ENCODE measurements at regions not wholly inside any gene's neighbourhood (a gene's known extent, or its start where the extent isn't known, plus 50 kb on each side); places are given as distances from the start of the nearest gene placed in this dataset.
A peak's percentile ranks its signal among the peaks of the same experiment; 100 is the strongest.
"Not testable (repeated sequence)": the region's sequence is repeated elsewhere in the genome, so short reads cannot be mapped to it uniquely, and the experiment has no call there.

DNA sequence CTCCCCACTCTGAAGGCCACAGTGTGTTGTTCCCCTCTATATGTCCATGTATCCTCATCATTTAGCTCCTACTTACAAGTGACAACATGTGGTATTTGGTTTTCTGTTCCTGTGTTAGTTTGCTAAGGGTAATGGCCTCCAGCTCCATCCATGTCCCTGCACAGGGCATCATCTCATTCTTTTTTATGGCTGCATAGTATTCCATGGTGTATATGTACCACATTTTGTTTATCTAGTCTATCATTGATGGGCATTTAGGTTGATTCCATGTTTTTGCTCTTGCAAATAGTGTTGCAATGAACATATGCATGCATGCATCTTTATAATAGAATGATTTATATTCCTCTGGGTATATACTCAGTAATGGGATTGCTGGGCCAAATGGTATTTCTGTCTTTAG is 135.8 kb upstream of the ELL2 start:
- DNase-seq (ENCODE audit: extremely low spot score); H3K4me3 ChIP-seq (ENCODE audit: low read depth, low read length); H3K4me1 ChIP-seq (ENCODE audit: insufficient read depth); H3K36me3 ChIP-seq (ENCODE audit: insufficient read depth); H3K27ac ChIP-seq (ENCODE audit: low read depth): not testable (repeated sequence)

DNA sequence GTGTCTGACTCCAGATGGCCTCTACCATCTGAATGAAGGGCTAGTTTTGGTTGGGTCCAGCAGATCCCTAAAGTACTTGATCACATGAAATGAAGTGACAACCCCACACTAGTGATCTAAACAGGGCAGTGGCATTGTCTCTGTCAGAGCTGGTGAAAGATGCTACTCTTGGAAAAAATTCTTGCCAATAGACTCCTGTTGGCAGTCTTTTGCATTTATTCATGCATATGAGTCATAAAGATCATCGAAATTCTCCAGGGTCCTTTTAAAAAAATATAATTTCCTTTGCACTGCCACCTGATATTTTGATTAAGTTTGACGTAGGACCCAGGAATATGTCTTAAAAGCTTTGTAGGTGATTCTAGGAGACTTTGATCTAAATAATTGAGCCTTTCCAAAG is 135.1 kb upstream of the ELL2 start:
- Histone ChIP-seq H3K27ac (ENCODE audit: low read depth) (no peak overlapping the region), H3K4me3 (ENCODE audit: low read depth, low read length) (no peak overlapping the region), H3K36me3 (ENCODE audit: insufficient read depth) (no peaks in the 10 kb centered on the region), H3K4me1 (ENCODE audit: insufficient read depth) (no peaks in the 10 kb centered on the region)
- WGBS, result 88% methylated on average over 2 of the region's 2 CpGs
- DNase-seq (ENCODE audit: extremely low spot score), result no peak

DNA sequence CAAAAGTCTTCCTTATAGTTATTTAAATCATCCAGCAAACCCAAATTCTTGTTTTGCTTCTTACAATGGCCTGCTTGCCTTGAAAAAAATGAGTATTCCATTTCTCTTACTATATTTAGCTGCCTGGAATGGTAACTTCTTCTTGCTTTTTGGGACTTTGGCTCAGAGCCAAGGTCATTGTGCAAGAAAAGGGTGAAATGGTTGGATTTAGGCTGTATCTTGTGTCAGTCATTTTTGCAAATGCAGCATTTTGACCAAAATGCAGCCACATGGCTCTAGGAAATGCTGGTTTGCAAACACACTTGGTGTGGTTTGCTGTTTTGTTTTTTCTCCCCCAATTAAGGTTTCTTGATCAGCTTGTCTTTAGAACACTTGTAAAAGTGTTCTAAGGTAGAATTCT is 133.3 kb upstream of the ELL2 start:
- Histone ChIP-seq H3K4me3 (ENCODE audit: low read depth, low read length) (no peak overlapping the region), H3K36me3 (ENCODE audit: insufficient read depth) (no peaks in the 10 kb centered on the region), H3K4me1 (ENCODE audit: insufficient read depth) (no peaks in the 10 kb centered on the region), H3K27ac (ENCODE audit: low read depth) (no peak overlapping the region)
- no peak for DNase-seq (ENCODE audit: extremely low spot score)

DNA sequence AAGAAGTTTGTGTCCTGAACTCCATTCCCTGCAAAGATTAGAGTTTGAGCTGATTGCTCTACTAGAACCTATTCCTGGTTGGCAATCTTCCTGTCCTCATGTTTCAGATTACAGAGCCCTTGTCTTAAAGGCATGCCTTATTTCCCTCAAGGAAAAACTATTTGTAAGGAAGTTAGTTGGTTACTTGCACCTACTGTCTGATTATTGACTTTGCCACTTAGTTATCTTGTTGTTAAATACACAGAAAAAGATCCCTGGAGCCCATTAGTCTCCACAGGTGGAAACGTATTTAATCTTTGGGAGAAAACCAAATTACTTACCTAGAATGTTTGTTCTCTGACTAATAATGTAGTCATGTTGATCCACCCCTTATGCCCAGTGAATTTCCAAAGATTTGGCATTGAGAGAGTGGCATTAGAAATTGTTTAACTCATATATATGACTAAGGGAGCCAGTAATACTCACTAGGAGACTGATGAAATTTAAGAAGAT is 132.3 kb upstream of the ELL2 start:
- Histone ChIP-seq H3K4me3 (ENCODE audit: low read depth, low read length) (no peak overlapping the region), H3K27ac (ENCODE audit: low read depth) (no peak overlapping the region), H3K36me3 (ENCODE audit: insufficient read depth) (no peaks in the 10 kb centered on the region), H3K4me1 (ENCODE audit: insufficient read depth) (no peaks in the 10 kb centered on the region)
- 75% methylated on average over 1 of the region's 1 CpG for WGBS
- no peak for DNase-seq (ENCODE audit: extremely low spot score)

DNA sequence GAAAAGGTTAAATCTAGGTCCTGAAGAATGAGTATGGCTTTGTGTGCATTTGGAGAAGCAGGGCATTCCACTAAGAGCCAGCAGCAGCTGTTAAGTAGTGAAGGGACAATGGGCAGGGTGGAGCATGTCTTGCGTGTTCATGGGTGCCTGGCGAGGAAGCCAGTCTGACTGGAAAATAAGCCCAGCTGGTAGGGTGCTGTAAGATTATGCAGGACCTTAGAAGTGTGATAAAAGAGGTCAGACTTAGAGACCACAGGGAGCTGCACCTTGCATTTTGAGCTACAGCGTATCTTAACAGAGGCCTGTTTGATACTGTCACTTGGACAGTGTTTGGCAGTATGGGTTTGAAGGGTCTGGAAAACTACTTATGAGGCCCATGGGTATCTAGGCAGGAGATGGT is 131.7 kb upstream of the ELL2 start:
- no peak for DNase-seq (ENCODE audit: extremely low spot score)
- no peaks in the 10 kb centered on the region for H3K36me3 ChIP-seq (ENCODE audit: insufficient read depth)
- no peak overlapping the region for H3K27ac ChIP-seq (ENCODE audit: low read depth)
- H3K4me1 ChIP-seq (ENCODE audit: insufficient read depth), result no peaks in the 10 kb centered on the region
- WGBS, result 93% methylated on average over 3 of the region's 3 CpGs
- H3K4me3 ChIP-seq (ENCODE audit: low read depth, low read length), result no peak overlapping the region

DNA sequence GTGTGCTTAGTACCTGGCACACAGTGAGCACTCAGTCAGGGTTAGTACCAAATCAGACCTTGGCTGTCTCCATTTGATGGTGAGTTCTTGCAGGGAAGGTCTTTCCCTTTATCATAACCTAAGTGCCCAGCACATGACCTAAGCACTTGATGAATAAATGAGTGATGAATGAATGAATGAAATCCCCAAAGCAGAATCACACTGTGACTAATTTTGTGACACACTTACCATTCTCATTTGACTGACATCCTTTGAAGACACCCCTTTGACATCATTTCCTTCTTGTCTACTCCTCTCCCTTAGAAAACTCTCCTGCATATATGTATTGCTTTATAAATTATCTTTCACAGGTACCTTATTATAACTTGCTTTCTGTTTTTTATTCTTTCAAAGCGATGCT is 130.2 kb upstream of the ELL2 start:
- WGBS, result 97% methylated on average over 1 of the region's 1 CpG
- Histone ChIP-seq H3K36me3 (ENCODE audit: insufficient read depth) (no peaks in the 10 kb centered on the region), H3K4me1 (ENCODE audit: insufficient read depth) (no peaks in the 10 kb centered on the region), H3K4me3 (ENCODE audit: low read depth, low read length) (no peak overlapping the region), H3K27ac (ENCODE audit: low read depth) (no peak overlapping the region)
- DNase-seq (ENCODE audit: extremely low spot score), result no peak

DNA sequence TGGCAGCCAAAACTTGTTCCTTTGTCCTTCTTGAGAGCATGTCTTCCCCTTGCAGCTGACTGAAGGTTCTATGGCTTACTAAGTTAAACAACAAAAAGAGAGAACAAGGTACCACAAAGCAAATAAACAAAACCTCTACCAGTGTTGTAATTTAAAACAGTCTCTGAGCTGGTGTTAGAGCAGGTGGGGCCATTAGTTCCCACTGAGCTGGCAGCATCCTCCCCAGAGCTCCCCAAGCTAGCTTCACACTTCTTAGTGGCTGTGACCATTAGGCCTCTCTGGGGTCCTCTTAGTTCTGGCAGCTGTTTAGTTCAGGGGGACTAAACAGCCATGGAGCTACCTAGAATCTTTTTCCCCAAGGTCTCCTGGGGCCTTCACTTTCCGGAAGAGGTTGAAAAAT is 128.6 kb upstream of the ELL2 start:
- H3K36me3 ChIP-seq (ENCODE audit: insufficient read depth), result no peaks in the 10 kb centered on the region
- DNase-seq (ENCODE audit: extremely low spot score), result no peak
- no peak overlapping the region for H3K27ac ChIP-seq (ENCODE audit: low read depth)
- no peak overlapping the region for H3K4me3 ChIP-seq (ENCODE audit: low read depth, low read length)
- WGBS, result 89% methylated on average over 1 of the region's 1 CpG
- no peaks in the 10 kb centered on the region for H3K4me1 ChIP-seq (ENCODE audit: insufficient read depth)

DNA sequence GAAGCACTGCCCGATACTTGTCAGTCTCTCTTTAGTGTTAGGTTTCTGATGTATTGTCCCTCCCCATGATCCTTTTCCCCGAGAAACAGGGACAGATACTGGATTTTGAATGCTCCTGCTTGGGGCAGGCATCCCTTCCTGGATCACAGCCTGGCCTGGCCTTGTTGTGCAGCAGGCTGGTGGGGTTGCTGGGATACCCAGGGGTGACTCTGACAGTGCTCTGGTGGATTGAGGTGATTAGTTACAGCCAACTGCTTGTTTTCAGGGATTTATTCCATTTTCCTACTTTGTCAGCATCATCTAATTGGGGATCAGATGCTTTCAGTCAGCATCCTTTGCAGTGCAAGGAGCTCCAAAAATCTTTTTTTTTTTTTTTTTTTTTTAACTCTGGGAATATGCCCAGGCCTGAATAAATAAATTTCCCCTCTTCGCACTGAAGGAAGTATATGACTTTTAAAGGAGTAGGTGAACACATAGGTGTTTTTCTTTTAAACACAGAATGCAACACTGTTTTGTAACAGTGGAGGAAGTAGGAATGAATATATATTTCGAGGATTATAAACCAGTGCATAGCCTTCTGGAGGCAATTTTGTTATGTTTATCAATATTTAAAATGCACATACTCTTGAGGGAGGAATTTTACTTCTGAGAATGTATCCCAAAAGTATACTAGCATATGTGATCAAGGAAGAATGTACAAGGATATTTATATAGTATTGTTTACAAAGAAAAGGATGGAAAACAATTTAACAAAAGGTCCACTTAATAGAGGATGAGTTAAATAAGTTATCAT is 127.3 kb upstream of the ELL2 start:
- DNase-seq (ENCODE audit: extremely low spot score), result no peak
- H3K4me3 ChIP-seq (ENCODE audit: low read depth, low read length), result no peak overlapping the region
- no peak overlapping the region for H3K27ac ChIP-seq (ENCODE audit: low read depth)
- H3K4me1 ChIP-seq (ENCODE audit: insufficient read depth), result peaks cover 1% of the 10 kb centered on the region
- WGBS, result 71% methylated on average over 4 of the region's 4 CpGs
- H3K36me3 ChIP-seq (ENCODE audit: insufficient read depth), result no peaks in the 10 kb centered on the region

DNA sequence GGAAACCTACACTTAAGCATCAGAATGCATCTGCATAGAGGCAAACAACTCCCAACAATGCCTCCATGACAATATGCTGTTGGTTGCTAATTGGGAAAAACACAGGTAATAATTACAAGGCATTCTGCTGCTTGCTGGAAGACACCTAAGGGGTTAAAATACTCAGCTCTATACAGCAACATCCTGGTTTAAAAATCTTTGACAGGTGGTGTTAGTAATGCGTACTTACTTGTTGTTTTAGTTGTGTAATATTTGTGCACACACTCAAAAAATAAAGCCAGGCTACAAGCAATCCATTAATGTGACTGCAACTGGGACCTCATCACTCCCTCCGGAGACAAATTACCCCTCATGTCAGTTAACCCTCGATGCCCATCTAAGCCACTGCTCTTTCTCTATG is 126.3 kb upstream of the ELL2 start:
- DNase-seq (ENCODE audit: extremely low spot score), result no peak
- Histone ChIP-seq H3K27ac (ENCODE audit: low read depth) (no peak overlapping the region), H3K4me3 (ENCODE audit: low read depth, low read length) (no peak overlapping the region), H3K4me1 (ENCODE audit: insufficient read depth) (peaks cover 1% of the 10 kb centered on the region), H3K36me3 (ENCODE audit: insufficient read depth) (no peaks in the 10 kb centered on the region)
- 47% methylated on average over 3 of the region's 3 CpGs for WGBS

DNA sequence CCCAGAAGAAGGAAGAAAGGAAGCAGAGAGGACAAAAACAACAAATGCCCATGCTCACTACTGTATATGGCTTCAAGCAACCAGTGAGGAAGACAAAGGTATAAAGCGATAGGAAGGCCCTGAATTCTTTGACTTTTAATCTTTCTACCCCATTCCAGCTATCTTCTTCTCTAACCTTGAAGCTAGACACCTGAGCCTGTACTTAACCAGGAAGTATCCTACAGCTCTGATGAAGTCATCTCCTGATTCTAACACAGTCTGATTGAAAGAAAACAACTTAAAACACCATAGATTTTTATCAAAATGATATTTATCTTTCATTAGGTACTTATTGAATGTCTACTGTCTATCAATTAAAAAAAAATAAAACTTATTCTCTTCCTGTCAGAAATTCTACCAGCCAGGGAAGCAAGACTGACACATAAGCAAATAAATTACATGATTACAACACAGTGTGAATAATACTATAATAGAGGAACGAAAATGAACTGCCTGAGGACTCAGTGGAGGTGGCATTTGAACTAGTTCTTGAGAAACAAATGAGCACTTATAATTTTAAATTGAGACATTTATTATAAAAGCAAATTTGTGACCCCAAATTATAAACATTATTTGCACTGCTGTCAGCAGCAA is 123.3 kb upstream of the ELL2 start:
- no peak for DNase-seq (ENCODE audit: extremely low spot score)
- Histone ChIP-seq H3K27ac (ENCODE audit: low read depth) (no peak overlapping the region), H3K36me3 (ENCODE audit: insufficient read depth) (no peaks in the 10 kb centered on the region), H3K4me3 (ENCODE audit: low read depth, low read length) (no peak overlapping the region), H3K4me1 (ENCODE audit: insufficient read depth) (peaks cover 1% of the 10 kb centered on the region)
- WGBS, result 81% methylated on average over 2 of the region's 2 CpGs

DNA sequence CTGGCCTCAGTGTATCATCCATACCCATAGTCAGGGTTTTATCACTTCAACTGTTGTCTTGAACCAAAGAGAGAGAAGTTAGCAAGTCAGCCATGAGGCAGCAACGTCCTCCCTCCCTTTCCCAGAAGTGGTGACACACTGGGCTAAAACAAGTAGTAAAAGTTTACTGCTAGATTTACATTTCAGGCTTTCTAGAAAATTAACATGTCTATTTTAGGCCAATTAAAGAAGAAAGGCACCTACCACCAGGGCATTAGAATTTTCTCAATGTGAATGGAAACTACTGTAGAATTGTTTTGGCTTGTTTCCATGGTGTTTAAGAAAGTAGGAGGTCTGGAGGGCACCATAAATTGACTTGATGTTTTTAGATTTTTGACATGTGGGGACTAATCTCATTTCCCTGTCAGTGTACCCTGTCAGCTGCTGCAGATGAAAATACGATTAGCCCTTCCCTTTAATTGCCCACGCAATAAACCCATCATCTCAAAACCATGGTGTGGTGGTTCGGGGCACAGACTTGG is 121.8 kb upstream of the ELL2 start:
- Histone ChIP-seq H3K36me3 (ENCODE audit: insufficient read depth) (no peaks in the 10 kb centered on the region), H3K4me3 (ENCODE audit: low read depth, low read length) (no peak overlapping the region), H3K4me1 (ENCODE audit: insufficient read depth) (peaks cover 1% of the 10 kb centered on the region), H3K27ac (ENCODE audit: low read depth) (no peak overlapping the region)
- WGBS, result 46% methylated on average over 4 of the region's 4 CpGs
- DNase-seq (ENCODE audit: extremely low spot score), result peak; percentile 26

DNA sequence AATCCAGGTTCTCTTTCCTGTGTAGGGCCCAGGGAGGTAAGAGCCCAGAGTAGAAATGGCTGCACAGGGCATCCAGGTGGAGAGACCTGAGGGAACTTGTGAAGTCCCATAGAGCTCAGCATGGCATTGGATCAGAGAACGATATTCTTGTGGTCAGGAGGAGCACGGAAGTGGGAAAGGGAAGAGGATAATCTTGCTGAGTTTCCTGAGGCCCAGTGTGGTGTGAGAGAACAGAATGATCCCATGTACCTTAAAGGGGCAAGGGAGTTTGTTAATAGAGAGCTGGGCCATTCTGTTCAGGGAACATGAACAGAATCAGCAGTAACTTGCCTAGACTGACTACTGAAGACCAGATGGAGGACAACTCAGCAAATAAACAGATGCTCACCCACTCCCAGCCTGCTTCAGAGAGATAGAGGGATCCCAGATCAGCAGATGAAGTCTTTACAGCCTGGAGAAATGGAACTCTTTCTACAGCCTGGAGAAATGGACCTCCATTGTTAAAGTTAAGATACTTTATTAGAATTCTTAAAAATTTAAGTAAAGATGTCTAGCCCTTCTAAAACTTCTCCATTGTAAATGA is 119.7 kb upstream of the ELL2 start:
- WGBS, result 83% methylated on average over 2 of the region's 2 CpGs
- no peaks in the 10 kb centered on the region for H3K36me3 ChIP-seq (ENCODE audit: insufficient read depth)
- H3K4me1 ChIP-seq (ENCODE audit: insufficient read depth), result peaks cover 1% of the 10 kb centered on the region
- no peak for DNase-seq (ENCODE audit: extremely low spot score)
- H3K27ac ChIP-seq (ENCODE audit: low read depth), result no peak overlapping the region
- H3K4me3 ChIP-seq (ENCODE audit: low read depth, low read length), result no peak overlapping the region

DNA sequence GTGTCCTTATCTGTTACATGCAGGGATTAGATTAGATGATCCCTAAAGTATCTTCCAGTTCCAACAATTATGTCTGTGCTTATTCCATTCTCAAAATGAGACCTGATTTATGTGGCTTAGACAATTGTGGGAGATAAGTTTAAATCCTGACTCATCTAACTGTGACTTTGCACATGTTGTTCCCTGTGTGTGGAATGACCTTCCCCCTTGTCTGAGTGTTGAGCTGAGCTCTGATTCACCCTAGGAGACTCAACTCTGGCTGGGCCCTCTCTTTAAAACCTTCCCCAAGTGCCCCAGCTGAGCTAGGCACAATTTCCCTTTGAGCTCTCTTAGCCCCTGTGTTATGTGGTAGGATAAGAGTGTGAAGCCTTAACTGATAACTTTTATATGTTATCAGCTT is 118.9 kb upstream of the ELL2 start:
- H3K4me3 ChIP-seq (ENCODE audit: low read depth, low read length), result no peak overlapping the region
- H3K4me1 ChIP-seq (ENCODE audit: insufficient read depth), result peaks cover 1% of the 10 kb centered on the region
- DNase-seq (ENCODE audit: extremely low spot score), result no peak
- H3K27ac ChIP-seq (ENCODE audit: low read depth), result no peak overlapping the region
- no peaks in the 10 kb centered on the region for H3K36me3 ChIP-seq (ENCODE audit: insufficient read depth)

DNA sequence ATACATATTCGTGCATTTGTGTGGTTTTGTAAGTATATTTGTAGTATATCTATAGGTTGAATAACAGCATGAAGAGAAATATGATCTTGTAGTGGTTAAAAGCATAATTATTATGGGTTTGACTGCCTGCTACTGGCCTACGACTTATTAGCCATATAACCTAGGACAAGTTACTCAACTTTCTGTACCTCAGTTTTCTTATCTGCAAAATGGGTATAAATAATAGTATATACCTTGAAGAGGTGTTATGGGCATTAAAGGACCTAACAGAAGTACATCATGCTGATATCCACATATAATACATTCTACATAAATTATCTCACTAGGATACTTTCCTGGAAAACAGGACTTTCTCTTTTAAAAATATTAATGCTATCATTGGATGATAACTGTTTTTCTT is 118.3 kb upstream of the ELL2 start:
- Histone ChIP-seq H3K36me3 (ENCODE audit: insufficient read depth) (no peaks in the 10 kb centered on the region), H3K4me3 (ENCODE audit: low read depth, low read length) (no peak overlapping the region), H3K4me1 (ENCODE audit: insufficient read depth) (peaks cover 1% of the 10 kb centered on the region), H3K27ac (ENCODE audit: low read depth) (no peak overlapping the region)
- no peak for DNase-seq (ENCODE audit: extremely low spot score)
- WGBS, result 82% methylated on average over 2 of the region's 2 CpGs

Measured in urinary bladder (tissue), 3 donors.